ENCODE measurements at regions not wholly inside any gene's neighbourhood (a gene's known extent, or its start where the extent isn't known, plus 50 kb on each side); places are given as distances from the start of the nearest gene placed in this dataset.

DNA sequence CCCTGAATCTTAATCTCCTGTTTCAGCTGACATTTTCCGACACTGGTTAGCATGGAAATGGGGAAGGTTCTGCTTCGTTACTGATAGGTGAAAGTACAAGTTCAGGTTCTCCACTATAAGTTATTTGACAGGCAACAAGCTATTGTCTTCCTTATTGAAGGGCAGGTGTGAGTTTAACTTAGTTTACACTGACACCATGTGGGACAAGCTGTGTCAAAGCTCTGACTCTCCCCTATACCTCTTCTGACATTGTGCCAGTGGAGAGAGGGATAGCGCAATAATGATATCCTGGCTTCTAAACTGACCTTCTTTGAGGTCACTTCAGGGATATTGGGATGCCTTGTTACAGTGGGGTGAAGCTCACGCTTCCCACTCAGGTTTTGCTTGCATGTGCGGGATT, 587.0 kb upstream of the SLITRK5 start:
- 54 to 60% methylated on average over 4 to 5 of the region's 5 CpGs for WGBS, 2 donors (ENCODE audit: low coverage in 1 of 2)
- no peaks in the 10 kb centered on the region for H3K27me3 ChIP-seq
- TF ChIP-seq CTCF (IDR thresholded peaks at IDR 0.05) = no peak
- no peak for TF ChIP-seq POLR2A (IDR thresholded peaks at IDR 0.05)
- no peak for TF ChIP-seq POLR2AphosphoS5 (IDR thresholded peaks at IDR 0.05)
- no peak for TF ChIP-seq EP300 (IDR thresholded peaks at IDR 0.05; ENCODE audit: low read depth)
- no peaks in the 10 kb centered on the region for H3K4me1 ChIP-seq
- no peak overlapping the region for H3K4me3 ChIP-seq
- no peaks in the 10 kb centered on the region for H3K9me3 ChIP-seq
- intact Hi-C loops (cut with DNase I; ENCODE audit: low total_unique reads) (no loop called here), in situ Hi-C loops (cut with MboI; ENCODE audit: low pct_ligation_motif_present in 1 of 4, low pct_unique_long_range_greater_than_20kb in 1 of 4, low sequenced_read_pairs in 3 of 4) (no loop called here)
- no peaks in the 10 kb centered on the region for H3K36me3 ChIP-seq
- no peak for DNase-seq
- no peak overlapping the region for H3K27ac ChIP-seq

DNA sequence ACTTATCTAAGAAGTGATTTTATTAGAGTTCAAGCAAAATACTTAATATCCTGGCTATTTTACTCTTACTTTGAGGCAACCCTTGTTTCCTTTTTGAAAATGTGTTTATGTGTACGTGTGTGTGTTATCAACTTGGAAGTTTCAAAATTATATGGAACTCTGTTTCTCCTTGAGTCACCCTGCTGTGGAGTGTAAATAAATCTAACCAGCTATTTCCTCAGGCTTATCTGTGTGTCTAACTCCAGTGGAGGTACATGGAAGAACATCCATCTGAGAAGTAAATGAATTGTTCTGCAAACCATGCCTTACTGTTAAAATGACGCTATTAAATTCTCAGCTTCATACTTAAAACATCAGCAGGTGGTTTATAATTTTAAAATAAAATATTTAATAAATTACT, 583.4 kb upstream of the SLITRK5 start:
- TF ChIP-seq CTCF (IDR thresholded peaks at IDR 0.05) (no peak), POLR2AphosphoS5 (IDR thresholded peaks at IDR 0.05) (no peak), EP300 (IDR thresholded peaks at IDR 0.05; ENCODE audit: low read depth) (no peak), POLR2A (IDR thresholded peaks at IDR 0.05) (no peak)
- H3K27me3 ChIP-seq = no peaks in the 10 kb centered on the region
- in situ Hi-C loops (cut with MboI; ENCODE audit: low pct_ligation_motif_present in 1 of 4, low pct_unique_long_range_greater_than_20kb in 1 of 4, low sequenced_read_pairs in 3 of 4) (no loop called here), intact Hi-C loops (cut with DNase I; ENCODE audit: low total_unique reads) (no loop called here)
- 81 to 83% methylated on average over 2 of the region's 2 CpGs for WGBS, 2 donors (ENCODE audit: low coverage in 1 of 2)
- H3K9me3 ChIP-seq = no peaks in the 10 kb centered on the region
- no peaks in the 10 kb centered on the region for H3K4me1 ChIP-seq
- H3K36me3 ChIP-seq = no peaks in the 10 kb centered on the region
- no peak overlapping the region for H3K4me3 ChIP-seq
- DNase-seq = no peak
- no peak overlapping the region for H3K27ac ChIP-seq

- intact Hi-C loops (cut with DNase I; ENCODE audit: low total_unique reads) (no loop called here), in situ Hi-C loops (cut with MboI; ENCODE audit: low pct_ligation_motif_present in 1 of 4, low pct_unique_long_range_greater_than_20kb in 1 of 4, low sequenced_read_pairs in 3 of 4) (no loop called here)
- Histone ChIP-seq H3K4me3 (no peak overlapping the region), H3K27ac (no peak overlapping the region), H3K9me3 (no peaks in the 10 kb centered on the region), H3K4me1 (no peaks in the 10 kb centered on the region), H3K36me3 (no peaks in the 10 kb centered on the region), H3K27me3 (no peaks in the 10 kb centered on the region)
- TF ChIP-seq CTCF (IDR thresholded peaks at IDR 0.05) (no peak), EP300 (IDR thresholded peaks at IDR 0.05; ENCODE audit: low read depth) (no peak), POLR2A (IDR thresholded peaks at IDR 0.05) (no peak), POLR2AphosphoS5 (IDR thresholded peaks at IDR 0.05) (no peak)
- 81 to 87% methylated on average over 4 of the region's 4 CpGs for WGBS, 2 donors (ENCODE audit: low coverage in 1 of 2)
- DNase-seq = no peak
Observed at GRCh38 chr13:87089391-87089790, 581.8 kb upstream of the SLITRK5 start.

DNA sequence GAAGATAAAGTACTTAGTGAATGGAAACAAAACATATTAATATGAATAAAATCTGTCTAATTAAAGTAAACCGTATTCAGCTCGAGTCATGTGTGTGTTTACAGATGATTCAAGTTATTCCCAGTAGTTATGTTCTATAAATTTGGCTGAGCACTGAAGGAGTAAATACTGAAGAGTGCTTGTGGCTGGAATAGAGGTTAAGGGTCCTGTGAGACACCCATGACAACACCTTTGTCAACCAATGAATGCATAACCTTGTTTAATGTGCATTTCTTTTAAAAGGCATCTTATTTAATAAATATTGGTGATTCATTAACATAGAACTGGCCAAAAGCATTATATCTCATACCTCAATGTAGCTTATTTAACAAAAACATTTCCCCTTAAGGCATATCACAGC, 577.8 kb upstream of the SLITRK5 start:
- intact Hi-C loops (cut with DNase I; ENCODE audit: low total_unique reads) (no loop called here), in situ Hi-C loops (cut with MboI; ENCODE audit: low pct_ligation_motif_present in 1 of 4, low pct_unique_long_range_greater_than_20kb in 1 of 4, low sequenced_read_pairs in 3 of 4) (no loop called here)
- WGBS, 2 donors (ENCODE audit: low coverage in 1 of 2) = 57 to 59% methylated on average over 2 of the region's 2 CpGs

More for the DNA sequence above, 577.8 kb upstream of the SLITRK5 start:
- DNase-seq = no peak
- Histone ChIP-seq H3K36me3 (no peaks in the 10 kb centered on the region), H3K4me1 (no peaks in the 10 kb centered on the region), H3K9me3 (no peaks in the 10 kb centered on the region), H3K27ac (no peak overlapping the region), H3K4me3 (no peak overlapping the region), H3K27me3 (no peaks in the 10 kb centered on the region)
- TF ChIP-seq POLR2A (IDR thresholded peaks at IDR 0.05) = no peak
- no peak for TF ChIP-seq CTCF (IDR thresholded peaks at IDR 0.05)
- TF ChIP-seq POLR2AphosphoS5 (IDR thresholded peaks at IDR 0.05) = no peak
- no peak for TF ChIP-seq EP300 (IDR thresholded peaks at IDR 0.05; ENCODE audit: low read depth)

All from transverse colon (tissue), 4 donors.